ENCODE measurements at regions not wholly inside any gene's neighbourhood (a gene's known extent, or its start where the extent isn't known, plus 50 kb on each side); places are given as distances from the start of the nearest gene placed in this dataset.
"Not testable (repeated sequence)": the region's sequence is repeated elsewhere in the genome, so short reads cannot be mapped to it uniquely, and the experiment has no call there.

DNA sequence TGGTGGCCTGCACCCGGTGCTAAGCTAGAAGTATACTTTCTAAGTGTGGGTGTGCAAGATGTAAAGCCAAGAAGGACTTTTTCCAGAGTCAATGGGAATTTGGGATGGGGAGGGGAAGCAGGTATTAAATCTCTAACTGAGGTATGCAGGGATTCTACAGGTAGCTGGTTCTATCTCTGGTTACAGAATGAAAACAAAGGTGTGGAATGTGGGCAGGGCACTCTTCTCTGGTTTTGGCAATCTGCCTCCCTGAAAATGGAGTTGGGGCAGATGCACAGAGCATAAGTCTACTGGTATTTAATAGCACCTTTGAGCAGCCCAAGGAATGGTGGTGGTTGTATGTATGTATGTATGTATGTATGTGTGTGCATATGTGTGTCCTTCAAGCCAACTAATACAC lies 66.7 kb upstream of the PPP1R12A start:
- Mint-ChIP-seq H3K9me3 (no peaks in the 10 kb centered on the region), H3K27me3 (no peaks in the 10 kb centered on the region)

DNA sequence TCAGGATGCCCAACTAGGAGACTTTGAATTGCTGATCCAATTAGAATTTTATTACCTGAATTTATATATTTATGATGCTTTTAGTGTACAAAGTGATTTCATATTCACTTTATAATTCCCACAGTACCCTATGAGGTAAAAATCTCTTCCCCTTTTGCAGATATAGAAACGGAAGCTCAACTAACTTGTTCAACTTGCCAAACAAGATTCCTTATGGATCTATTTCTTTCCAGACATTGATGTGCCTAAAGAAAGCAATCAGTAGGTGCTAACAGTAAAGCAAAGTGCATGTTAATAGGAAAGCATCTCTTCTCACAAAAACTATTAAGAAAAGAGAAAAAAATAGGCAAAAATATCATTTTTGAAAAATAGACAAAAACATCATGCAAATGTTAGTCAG lies 65.9 kb upstream of the PPP1R12A start:
- no peaks in the 10 kb centered on the region for H3K9me3 Mint-ChIP-seq
- peaks cover 11% of the 10 kb centered on the region for H3K4me1 Mint-ChIP-seq
- H3K36me3 Mint-ChIP-seq, result no peaks in the 10 kb centered on the region
- H3K27me3 Mint-ChIP-seq, result no peaks in the 10 kb centered on the region
- ATAC-seq, result no peak
- H3K4me3 Mint-ChIP-seq, result no peak overlapping the region
- H3K27ac Mint-ChIP-seq, result no peak overlapping the region

More for the DNA sequence above, 66.7 kb upstream of the PPP1R12A start:
- ATAC-seq, result no peak
- peaks cover 11% of the 10 kb centered on the region for H3K4me1 Mint-ChIP-seq
- H3K36me3 Mint-ChIP-seq, result no peaks in the 10 kb centered on the region
- H3K4me3 Mint-ChIP-seq, result no peak overlapping the region
- no peak overlapping the region for H3K27ac Mint-ChIP-seq

DNA sequence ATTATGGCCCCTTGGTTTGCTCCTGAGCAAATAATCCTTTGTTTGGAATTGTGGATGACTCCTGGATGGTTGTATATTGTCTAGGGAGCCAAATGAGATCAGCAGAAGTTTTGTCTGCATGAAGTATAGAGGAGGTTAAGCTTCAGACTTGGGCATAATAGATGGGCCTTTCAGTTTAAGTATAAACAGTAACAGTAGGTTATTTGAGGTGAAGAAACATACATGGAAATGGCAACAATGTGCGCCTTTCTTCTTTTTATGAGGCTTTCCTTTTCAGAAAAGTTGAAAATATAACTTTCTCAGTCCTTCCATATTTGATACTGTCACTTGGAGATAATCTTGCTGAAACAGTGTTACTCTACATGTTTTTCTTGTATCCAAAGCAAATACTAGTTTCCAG lies 63.7 kb upstream of the PPP1R12A start:
- Mint-ChIP-seq H3K27me3 (no peaks in the 10 kb centered on the region), H3K27ac (no peak overlapping the region), H3K4me3 (no peak overlapping the region), H3K4me1 (peaks cover 11% of the 10 kb centered on the region), H3K36me3 (no peaks in the 10 kb centered on the region), H3K9me3 (no peaks in the 10 kb centered on the region)
- no peak for ATAC-seq

DNA sequence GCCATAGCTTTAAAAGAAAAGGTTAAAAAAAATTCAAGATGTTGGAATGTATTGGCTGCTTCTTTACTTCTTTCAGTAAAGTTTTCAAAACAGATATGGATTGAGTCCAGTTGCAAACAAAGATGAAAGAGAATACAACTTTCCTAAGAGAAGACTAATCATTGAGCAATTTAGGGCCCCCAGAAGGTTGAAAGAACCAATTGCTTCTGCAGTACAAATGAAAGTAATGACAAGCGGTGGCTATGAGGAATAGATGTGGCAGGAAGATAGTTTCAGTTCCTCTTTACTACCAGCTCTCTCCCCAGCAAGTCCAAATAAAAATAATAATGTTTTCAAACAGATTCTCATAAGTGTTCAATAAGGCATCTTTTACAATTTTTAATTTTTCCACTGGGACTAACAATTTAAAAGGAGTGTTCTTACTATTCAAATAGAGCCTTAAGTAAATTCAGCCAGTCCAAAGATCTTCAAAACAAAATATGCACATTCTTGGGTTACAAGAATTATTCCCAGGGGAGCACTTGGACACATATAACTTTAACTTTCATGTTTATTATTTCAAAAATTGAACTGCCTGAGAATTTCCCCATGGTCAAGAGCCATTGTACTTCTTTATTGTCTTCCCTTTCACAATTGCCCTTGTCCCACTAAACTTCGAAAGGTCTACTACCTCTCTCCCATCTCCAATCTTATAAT lies 62.3 kb upstream of the PPP1R12A start:
- no peak overlapping the region for H3K27ac Mint-ChIP-seq
- H3K27me3 Mint-ChIP-seq, result no peaks in the 10 kb centered on the region
- H3K4me3 Mint-ChIP-seq, result no peak overlapping the region
- no peaks in the 10 kb centered on the region for H3K9me3 Mint-ChIP-seq
- peak; percentile 86 for ATAC-seq
- peaks cover 11% of the 10 kb centered on the region for H3K4me1 Mint-ChIP-seq
- H3K36me3 Mint-ChIP-seq, result no peaks in the 10 kb centered on the region

DNA sequence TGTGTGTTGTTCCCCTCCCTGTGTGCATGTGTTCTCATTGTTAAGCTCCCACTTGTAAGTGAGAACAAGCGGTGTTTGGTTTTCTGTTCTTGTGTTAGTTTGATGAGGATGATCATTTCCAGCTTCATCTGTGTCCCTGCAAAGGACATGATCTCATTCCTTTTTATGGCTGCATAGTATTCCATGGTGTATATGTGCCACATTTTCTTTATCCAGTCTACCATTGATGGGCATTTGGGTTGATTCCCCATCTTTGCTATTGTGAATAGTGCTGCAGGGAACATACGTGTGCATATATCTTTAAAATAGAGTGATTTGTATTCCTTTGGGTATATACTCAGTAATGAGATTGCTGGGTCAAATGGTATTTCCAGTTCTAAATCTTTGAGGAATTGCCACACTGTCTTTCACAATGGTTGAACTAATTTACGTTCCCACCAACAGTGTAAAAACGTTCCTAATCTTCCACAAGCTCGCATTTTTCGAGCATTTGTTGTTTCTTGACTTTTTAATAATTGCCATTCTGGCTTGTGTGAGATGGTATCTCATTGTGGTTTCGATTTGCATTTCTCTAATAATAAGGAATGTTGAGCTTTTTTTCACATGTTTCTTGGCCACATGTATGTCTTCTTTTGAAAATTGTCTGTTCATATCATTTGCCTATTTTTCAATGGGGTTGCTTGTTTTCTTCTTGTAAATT lies 60.6 kb upstream of the PPP1R12A start:
- H3K27me3 Mint-ChIP-seq, H3K9me3 Mint-ChIP-seq, H3K27ac Mint-ChIP-seq, H3K4me3 Mint-ChIP-seq, ATAC-seq, H3K36me3 Mint-ChIP-seq: not testable (repeated sequence)
- peaks cover 11% of the 10 kb centered on the region for H3K4me1 Mint-ChIP-seq

DNA sequence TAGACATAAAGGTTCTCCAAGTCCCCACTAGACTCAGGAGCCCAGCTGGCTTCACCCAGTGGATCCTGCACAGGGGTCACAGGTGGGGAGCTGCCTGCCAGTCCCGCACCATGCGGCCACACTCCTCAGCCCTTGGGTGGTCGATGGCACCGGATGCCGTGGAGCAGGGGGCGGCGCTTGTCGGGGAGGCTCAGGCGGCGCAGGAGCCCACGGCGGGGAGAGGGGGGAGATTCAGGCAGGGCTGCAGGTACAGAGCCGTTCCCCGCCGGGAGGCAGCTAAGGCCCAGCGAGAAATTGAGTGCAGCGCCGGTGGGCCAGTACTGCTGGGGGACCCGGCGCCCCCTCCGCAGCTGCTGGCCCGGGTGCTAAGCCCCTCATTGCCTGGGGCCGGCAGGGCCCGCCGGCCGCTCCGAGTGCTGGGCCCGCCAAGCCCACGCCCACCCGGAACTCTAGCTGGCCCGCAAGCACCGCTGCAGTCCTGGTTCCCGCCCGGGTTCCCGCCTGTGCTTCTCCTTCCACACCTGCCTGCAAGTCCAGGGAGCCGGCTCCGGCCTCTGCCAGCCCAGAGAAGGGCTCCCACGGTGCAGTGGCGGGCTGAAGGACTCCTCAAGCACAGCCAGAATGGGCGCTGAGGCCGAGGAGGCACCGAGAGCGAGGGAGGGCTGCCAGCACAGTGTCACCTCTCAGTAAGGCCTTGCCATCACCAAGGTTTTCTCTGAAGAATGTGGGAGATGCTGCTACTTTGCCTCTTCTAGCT lies 58.4 kb upstream of the PPP1R12A start:
- Mint-ChIP-seq H3K9me3 (no peaks in the 10 kb centered on the region), H3K27ac (no peak overlapping the region), H3K27me3 (no peaks in the 10 kb centered on the region), H3K4me3 (no peak overlapping the region), H3K4me1 (peaks cover 11% of the 10 kb centered on the region), H3K36me3 (no peaks in the 10 kb centered on the region)
- no peak for ATAC-seq

DNA sequence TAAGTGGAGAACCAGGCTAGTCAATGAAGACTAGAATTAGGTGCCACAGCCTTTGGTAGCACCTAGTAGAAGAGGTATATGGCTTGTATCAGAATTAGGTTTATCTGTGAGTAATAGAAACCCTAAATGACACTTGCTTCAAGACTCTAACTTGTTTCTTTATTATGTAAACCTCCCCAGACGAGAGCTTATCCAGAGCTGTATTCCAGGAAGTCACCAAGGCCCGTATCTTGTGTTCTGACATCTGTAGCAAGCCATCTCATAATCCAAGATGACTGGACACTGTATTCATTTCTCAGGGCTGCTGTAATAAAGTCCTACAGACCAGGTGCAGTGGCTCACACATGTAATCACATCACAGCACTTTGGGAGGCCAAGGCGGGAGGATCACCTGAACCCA lies 56.7 kb upstream of the PPP1R12A start:
- no peak overlapping the region for H3K4me3 Mint-ChIP-seq

DNA sequence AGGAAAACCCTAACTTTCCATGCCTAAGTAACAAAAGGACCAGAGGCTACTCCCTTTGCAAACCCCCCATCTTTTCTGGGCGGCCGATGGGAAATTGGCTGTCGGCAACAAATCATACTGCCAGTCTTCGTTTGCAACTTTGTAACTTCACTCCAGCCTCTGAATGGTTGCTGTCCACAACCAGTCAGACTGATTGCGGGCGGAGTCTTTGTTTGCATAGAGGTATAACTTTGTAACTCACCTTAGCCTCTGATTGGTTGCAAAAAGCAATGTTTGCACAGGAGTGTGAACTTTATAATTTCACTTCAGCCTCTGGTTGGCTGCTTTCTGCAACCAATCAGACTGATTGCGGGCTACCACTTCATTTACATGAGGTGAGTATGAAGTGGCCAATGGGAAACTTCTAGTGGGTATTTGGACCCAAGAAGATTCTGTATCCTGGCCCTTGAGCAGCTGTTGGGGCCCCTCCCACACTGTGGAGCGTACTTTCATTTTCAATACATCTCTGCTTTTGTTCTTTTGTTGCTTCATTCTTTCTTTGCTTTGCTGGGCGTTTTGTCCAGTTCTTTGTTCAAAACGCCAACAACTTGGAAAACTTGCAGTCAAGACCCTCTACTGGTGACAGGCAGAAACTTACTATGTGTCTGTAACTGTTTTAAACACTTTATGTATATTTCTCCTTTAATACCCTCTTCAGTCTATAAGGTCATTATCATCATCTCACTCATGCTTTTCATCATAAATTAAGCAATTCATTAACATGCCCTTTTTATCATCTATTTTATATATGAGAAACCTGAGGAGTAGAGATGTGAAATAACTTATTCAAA lies 55.8 kb upstream of the PPP1R12A start:
- H3K4me1 Mint-ChIP-seq, H3K4me3 Mint-ChIP-seq: not testable (repeated sequence)

More for the DNA sequence above, 56.7 kb upstream of the PPP1R12A start:
- Mint-ChIP-seq H3K36me3 (no peaks in the 10 kb centered on the region), H3K27me3 (peaks cover 14% of the 10 kb centered on the region), H3K27ac (no peak overlapping the region), H3K9me3 (no peaks in the 10 kb centered on the region), H3K4me1 (no peaks in the 10 kb centered on the region)
- no peak for ATAC-seq

DNA sequence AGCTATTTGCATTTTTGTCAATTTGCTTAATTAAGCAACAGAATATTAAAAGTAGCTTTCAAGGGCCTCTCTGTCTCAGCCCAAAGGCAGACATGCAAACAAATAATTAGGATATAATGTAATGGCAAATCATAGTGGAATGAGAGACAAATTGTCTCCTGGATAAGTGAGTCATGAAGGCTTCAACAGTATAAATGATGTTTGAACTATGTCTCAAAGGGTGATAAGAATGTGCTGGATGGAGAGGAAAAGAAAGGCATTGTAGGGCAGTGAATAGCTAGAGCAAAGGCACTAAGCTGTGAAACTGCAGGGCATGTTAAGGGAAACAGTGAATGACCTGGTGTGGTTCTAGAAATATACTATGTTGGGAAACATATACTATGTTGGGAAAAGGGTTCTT lies 53.5 kb upstream of the PPP1R12A start:
- H3K4me1 Mint-ChIP-seq, result no peaks in the 10 kb centered on the region
- no peaks in the 10 kb centered on the region for H3K9me3 Mint-ChIP-seq
- no peak for ATAC-seq
- no peak overlapping the region for H3K27ac Mint-ChIP-seq
- H3K27me3 Mint-ChIP-seq, result peaks cover 19% of the 10 kb centered on the region
- no peaks in the 10 kb centered on the region for H3K36me3 Mint-ChIP-seq
- H3K4me3 Mint-ChIP-seq, result no peak overlapping the region

More for the DNA sequence above, 55.8 kb upstream of the PPP1R12A start:
- H3K9me3 Mint-ChIP-seq, ATAC-seq, H3K36me3 Mint-ChIP-seq, H3K27ac Mint-ChIP-seq: not testable (repeated sequence)
- H3K27me3 Mint-ChIP-seq, result peaks cover 15% of the 10 kb centered on the region

DNA sequence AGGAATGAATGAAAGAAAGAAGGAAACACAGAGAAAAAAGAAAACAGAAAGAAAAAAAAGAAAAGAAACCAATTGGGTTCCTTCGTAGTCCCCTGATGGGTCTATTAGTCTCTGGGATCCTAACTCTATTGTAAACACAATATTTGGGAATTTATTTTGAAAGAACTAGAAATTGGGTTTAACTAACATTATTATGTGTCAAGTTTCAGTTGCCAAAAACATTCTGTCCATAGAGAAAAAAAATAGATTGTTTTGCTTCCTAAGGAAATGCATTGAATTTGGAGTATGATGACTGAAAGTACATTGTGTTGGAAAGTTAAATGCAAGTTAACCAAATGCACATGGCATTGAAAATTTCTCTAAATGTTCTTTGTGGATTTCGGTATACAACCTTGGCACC lies 52.8 kb upstream of the PPP1R12A start:
- Mint-ChIP-seq H3K4me3 (no peak overlapping the region), H3K4me1 (no peaks in the 10 kb centered on the region), H3K27me3 (peaks cover 26% of the 10 kb centered on the region), H3K9me3 (no peaks in the 10 kb centered on the region), H3K27ac (no peak overlapping the region), H3K36me3 (no peaks in the 10 kb centered on the region)
- ATAC-seq, result no peak
